ENCODE measurements at regions not wholly inside any gene's neighbourhood (a gene's known extent, or its start where the extent isn't known, plus 50 kb on each side); places are given as distances from the start of the nearest gene placed in this dataset.

GRCh38 chr4:159002950-159003349 lies 99.9 kb upstream of the RAPGEF2 start:
- no peak for DNase-seq (ENCODE audit: low spot score)
- intact Hi-C loops (cut with DNase I): no loop called here

- DNase-seq (ENCODE audit: low spot score): no peak
- intact Hi-C loops (cut with DNase I): no loop called here
These were observed 99.2 kb upstream of the RAPGEF2 start for GRCh38 chr4:159003420-159004253.

GRCh38 chr4:159006202-159006601 lies 96.7 kb upstream of the RAPGEF2 start:
- DNase-seq (ENCODE audit: low spot score): no peak
- intact Hi-C loops (cut with DNase I): no loop called here

DNA sequence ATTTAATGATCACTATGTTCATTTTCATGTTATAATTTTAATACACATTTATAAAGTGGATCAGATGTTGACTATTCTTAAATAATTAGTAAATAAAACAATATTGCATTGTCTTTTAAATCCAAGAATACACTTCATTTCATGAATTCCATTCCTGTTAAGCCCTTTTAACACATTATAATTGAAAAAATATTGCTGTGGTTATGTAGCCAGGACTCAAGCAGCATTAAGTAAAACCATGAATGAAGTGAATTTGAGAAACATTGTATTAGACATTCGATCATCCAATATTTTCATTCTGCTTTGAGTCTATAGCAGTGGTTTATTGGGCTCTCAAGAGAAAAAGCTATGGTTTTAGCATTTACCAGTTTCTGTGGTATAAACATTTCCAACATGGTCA lies 94.2 kb upstream of the RAPGEF2 start:
- intact Hi-C loops (cut with DNase I): no loop called here

GRCh38 chr4:159009521-159009920 lies 93.4 kb upstream of the RAPGEF2 start:
- DNase-seq (ENCODE audit: low spot score): no peak
- intact Hi-C loops (cut with DNase I): no loop called here

More for the DNA sequence above, 94.2 kb upstream of the RAPGEF2 start:
- no peak for DNase-seq (ENCODE audit: low spot score)

DNA sequence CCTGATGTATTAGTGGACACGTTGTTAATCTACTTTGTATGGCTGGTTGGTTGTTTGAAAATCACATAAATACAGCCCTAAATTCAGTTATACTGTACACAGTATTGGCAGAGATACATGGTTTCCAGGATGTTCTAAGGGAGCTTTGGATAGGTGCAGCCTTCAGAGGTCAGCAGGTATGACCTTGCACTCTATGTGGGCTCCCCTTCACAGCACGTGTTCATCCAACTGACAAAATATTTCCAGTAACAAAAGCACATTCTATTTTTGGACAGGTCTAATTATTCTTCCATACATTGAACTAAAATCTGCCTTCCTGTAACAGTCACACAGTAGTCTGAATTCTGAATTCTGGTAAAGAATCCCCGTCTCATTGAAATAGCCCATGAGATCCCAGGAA lies 92.8 kb upstream of the RAPGEF2 start:
- intact Hi-C loops (cut with DNase I): no loop called here
- DNase-seq (ENCODE audit: low spot score): no peak

- DNase-seq (ENCODE audit: low spot score): no peak
- intact Hi-C loops (cut with DNase I): no loop called here
These were observed 92.2 kb upstream of the RAPGEF2 start for GRCh38 chr4:159010563-159011260.

DNA sequence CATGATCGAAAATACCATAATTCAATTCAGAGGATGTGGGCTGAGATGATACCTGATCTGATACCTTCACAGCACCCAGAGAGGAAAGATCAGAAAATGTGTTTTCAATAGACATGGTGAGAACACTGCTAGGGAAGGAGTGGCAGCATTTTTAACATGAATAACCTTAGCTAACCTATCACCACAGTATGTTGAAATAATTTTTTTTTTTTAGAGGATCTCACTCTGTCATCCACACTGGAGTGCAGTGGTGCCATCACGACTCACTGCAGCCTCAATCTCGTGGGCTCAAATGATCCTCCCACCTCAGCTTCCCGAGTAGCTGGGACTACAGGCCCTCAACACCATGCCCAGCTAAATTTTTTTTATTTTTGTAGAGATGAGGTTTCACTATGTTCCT lies 90.5 kb upstream of the RAPGEF2 start:
- intact Hi-C loops (cut with DNase I): no loop called here
- DNase-seq (ENCODE audit: low spot score): no peak

GRCh38 chr4:159013692-159014091 lies 89.2 kb upstream of the RAPGEF2 start:
- intact Hi-C loops (cut with DNase I): no loop called here
- no peak for DNase-seq (ENCODE audit: low spot score)

GRCh38 chr4:159014859-159015258 lies 88.0 kb upstream of the RAPGEF2 start:
- DNase-seq (ENCODE audit: low spot score): no peak
- intact Hi-C loops (cut with DNase I): no loop called here

DNA sequence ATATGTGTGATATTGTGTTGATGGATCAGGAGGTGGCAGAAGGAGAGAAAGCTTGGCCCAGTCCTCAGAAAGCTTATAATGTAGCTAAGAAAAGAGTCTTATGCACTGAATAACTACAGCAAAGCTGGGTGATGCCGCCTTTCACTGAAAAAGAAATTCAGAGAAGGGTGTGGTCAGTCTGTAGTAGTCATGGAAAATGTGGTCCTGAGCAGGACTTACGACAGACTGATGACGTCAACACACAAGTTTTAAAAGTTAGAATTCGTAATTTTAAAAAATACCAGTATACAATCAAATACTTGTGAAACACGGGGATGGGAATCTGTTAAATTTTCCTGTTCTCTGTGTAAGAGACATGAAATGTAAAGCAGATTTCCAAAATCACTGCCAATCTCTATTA lies 87.0 kb upstream of the RAPGEF2 start:
- no peak for DNase-seq (ENCODE audit: low spot score)
- intact Hi-C loops (cut with DNase I): no loop called here

- DNase-seq (ENCODE audit: low spot score): no peak
- intact Hi-C loops (cut with DNase I): no loop called here
These were observed 86.3 kb upstream of the RAPGEF2 start for GRCh38 chr4:159016593-159017024.

GRCh38 chr4:159017323-159018026 lies 85.4 kb upstream of the RAPGEF2 start:
- no peak for DNase-seq (ENCODE audit: low spot score)
- intact Hi-C loops (cut with DNase I): no loop called here

DNA sequence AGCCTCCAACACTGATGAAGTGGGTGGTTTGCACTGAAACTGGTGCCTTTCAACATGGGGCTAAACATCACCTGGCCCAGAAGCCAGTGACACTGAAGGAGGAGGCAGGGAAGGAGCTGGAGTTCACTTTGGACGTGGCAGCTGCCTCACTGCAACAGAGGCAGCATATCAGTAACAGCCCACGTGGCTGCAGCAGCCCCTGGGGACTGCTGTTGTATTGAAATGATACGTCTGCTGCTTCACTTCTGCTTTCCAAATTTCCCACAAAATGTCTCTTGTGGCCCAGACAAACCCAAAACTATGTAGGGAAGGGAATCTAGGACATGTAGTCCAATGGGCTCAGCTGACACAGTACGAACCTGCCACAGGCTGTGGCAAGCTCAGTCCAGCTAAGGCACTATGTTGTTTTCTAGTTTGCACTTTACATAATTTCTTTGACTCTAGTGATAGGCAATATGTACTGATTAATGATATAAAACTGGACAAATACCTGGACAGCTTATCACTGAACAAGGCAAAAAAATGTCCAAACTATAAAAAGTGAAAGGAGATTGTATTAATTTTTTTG lies 84.7 kb upstream of the RAPGEF2 start:
- DNase-seq (ENCODE audit: low spot score): no peak
- intact Hi-C loops (cut with DNase I): no loop called here

GRCh38 chr4:159019356-159019755 lies 83.5 kb upstream of the RAPGEF2 start:
- intact Hi-C loops (cut with DNase I): no loop called here
- DNase-seq (ENCODE audit: low spot score): no peak

DNA sequence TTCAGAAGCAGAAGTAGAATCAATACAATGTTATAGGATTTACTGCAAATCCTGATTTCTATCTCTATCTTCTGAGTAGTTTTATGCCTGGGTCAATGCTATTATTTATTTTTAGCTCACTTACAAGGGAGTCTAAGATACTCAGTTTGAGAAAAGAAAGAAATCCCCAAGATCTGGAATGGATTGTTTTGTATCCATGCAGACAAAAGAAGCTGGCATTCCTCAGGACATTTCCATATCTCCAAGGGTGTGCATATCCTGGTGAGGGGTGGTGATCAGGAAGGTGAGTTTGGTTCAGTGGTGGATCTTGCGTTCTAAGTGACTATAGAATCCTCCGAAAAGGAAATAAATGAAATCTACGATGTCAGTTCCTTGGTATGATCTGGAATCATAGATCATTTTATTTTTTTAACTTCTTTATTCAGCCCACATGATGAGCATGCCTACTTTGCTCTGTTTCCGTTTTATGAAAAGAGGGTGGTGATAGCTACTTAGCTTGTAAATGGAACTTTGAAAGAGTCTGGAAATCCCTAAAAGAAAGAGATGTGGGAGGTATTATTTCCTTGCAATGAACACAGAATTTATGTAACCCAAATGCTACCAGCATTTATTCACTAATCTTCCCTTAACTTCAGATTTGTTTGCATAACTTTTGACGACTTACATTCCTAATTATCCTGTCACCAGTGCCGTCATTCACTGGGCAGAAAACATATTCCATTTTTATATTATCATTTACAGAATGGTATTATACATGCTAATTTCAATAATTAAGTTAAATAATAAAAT lies 81.1 kb upstream of the RAPGEF2 start:
- DNase-seq (ENCODE audit: low spot score): no peak
- intact Hi-C loops (cut with DNase I): no loop called here

GRCh38 chr4:159023741-159024140 lies 79.1 kb upstream of the RAPGEF2 start:
- intact Hi-C loops (cut with DNase I): no loop called here
- DNase-seq (ENCODE audit: low spot score): no peak

- intact Hi-C loops (cut with DNase I): no loop called here
- DNase-seq (ENCODE audit: low spot score): no peak
These were observed 78.6 kb upstream of the RAPGEF2 start for GRCh38 chr4:159024266-159024665.

DNA sequence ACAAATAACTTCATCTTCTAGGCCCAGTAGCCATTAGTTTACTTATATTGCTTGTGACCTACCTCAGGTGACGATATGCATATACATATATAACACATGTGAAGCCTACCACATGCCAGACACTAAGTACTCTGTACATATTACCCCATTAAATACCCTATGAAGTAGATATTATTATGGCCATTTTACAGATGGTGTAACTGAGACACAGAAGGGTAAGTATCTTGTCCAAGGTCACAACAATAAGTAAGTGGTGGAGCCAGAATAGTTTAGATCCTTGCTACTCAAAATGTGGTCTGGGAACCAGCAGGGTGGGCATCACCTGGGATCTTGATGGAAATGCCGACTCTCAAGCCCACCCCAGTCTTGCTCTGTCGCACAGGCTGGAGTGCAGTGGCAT lies 78.1 kb upstream of the RAPGEF2 start:
- no peak for DNase-seq (ENCODE audit: low spot score)

More for the DNA sequence above, 78.1 kb upstream of the RAPGEF2 start:
- intact Hi-C loops (cut with DNase I): no loop called here
